HG03558 (cell line): ENCODE measurements at regions not wholly inside any gene's neighbourhood (a gene's known extent, or its start where the extent isn't known, plus 50 kb on each side); places are given as distances from the start of the nearest gene placed in this dataset.

ENCODE experiments used
- ATAC-seq: cut with Tn5 transposase; IDR thresholded peaks from one replicate; pipeline ENCODE4 v1.9.1; 2021; ENCODE audit warnings: moderate number of reproducible peaks; ENCODE audit not compliant: unreplicated experiment; ENCODE audit errors: extremely low read depth

DNA sequence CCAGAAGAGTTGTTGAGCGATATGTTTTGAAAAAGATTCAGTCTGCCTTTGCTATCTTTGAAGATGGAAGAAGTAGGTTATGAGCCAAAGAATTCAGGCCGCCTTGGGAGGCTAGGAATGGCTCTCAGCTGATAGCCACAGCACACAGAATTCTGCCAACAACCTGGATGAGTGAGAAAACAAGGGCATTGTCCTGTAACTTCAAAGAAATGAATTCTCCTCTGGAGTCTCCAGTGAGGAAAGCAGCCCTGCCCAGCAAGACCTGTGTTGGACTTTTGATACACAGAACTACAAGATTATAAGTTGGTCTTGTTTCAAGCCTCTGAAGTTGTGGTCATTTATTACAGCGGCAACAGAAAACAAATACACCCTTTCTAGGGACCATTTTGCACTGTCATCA, 509.9 kb upstream of the ZNF608 start:
- no peak for ATAC-seq

DNA sequence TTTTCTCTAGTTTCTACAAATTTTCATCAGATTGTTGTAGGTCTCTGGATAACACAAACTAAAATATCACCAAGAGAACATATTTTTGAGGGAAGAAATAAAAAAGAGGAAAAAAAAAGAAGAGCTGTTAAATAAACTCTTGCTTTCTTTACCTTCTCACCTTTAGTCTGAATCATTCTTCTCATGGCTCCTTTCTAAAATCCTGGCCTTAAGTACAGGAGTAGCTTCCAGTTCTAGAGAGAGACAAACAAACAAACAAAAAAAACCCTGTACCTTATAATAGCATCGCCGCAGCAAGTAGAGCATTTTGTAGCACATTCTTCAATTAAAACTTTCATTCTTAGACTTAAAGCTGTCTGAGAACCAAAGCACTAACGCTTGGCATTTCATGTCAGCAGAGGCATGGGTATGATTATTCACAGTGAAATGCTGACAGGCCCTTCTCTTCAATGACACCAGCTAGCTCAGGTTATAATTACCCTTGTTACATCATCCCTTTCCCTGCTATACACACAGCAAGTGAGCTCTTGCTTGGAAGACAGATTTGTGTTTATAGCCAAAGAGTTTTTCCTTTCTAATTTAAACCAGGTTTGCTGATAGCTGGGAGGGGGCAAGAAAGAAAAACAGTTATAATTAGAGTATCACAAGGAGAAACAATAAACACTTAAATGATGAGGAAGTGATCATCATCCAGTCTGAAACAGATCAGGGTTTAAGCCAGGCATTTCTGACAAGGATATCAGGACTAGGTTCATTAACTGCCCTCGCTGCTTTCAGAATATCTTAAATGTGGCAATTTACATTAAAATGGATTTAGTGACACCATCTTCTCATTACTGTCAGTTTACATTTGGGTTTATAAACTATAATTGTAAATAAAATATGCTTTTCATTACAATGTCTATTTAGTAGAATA, 510.9 kb upstream of the ZNF608 start:
- no peak for ATAC-seq

DNA sequence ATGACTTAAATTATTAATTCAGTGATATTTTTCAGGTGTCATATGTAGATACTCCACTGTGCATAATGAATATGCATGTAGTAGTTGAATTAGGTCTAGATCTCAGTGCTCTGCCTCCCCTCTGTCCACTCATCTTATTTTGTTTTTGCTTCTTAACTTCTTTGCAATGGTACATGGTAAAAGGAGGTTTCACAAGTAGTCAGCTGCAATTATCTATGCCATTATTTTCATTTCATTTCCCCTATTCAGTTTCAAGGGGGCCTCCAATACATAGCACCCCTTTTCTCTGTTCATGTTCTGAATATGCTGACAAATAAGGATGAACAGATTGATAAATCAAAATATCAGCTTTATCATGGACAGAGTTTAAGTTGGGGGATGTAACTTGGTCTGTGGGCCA, 511.6 kb upstream of the ZNF608 start:
- ATAC-seq = no peak

DNA sequence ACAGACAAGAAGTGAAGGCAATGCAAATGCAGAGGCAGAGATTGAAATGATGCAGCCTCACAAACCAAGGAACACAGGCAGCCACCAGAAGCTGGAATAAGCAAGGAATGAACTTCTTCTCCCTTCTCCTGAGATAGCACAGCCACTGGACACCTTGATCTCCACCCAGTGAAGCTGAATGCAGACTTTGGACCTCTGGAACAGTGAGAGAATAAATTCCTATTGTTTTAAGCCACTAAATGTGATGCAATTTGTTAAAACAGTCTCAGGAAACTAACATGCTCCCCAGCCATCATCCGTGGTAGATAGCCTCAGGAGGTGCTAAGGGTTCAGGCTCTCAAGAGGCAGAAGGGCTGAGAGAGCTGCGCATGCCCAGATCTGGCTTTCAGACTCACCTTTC, 512.2 kb upstream of the ZNF608 start:
- no peak for ATAC-seq

DNA sequence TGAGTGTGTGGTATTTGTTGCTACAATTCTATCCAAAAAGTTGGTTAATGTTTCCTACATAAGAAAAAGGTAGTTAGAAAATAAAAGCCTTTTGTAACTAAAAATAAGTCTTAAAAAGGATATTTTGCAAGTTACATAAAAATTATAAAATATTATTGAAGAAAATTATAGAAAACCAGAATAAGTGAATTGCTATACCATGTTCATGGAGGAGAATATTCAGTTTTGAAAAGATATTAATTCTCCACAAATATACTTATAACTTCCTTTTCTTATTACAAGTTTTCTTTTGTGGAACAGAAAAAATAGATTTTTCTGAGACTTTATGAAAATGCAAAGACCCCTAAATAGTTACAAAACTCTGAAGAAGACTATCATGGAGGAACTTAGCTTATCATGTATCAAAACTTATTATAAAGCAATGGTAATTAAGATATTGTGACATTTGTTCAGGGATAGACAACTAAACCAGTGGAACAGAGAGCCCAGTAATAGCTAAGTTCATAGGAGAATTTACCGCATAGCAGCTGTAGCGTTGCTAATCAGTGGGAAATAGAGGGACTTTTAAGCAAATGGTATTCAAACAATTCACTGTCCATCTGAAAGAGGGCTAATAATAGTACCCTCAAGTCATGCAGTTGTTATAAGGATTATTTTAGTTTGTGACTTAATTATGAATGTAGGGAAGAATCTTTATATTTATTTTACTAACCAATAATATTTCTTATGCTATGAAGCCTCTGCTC, 515.2 kb upstream of the ZNF608 start:
- no peak for ATAC-seq

DNA sequence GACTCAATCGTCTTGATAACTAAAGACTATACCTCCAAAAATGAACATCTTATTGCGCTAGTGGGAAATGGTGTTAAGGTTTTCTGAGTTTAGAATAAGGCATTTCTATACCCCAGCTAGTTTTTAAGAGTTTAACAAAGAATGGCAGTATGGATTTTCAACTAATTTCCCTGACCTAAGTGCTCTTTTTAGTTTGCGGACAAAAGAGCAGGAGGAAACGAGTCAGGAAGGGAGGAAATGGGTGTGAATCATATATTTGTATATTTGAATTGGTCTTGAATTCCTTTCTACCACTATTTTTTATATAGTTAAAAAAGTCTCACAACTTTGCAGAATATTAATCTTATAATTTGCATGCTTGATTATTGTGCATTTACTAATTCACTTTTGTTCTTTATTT, 516.3 kb upstream of the ZNF608 start:
- ATAC-seq = no peak

DNA sequence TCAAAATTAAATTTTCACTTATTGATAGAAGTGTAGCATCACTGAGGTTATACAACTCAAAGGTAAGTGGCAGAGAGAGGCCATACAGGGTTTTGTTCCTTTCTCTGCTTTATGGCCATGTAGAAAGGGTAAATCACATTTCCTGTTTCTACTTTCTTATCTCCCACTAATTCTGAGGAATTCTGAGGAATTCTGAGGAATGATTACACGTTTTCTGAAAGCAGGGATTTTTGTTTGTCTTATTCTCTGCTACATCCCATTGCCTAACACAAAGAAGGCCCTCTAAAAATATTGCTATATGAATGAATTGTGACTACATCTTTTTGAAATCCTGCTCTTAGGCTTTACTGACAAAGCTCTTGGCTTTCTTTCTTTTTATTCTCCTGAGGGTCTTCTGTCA, 516.9 kb upstream of the ZNF608 start:
- ATAC-seq = no peak

DNA sequence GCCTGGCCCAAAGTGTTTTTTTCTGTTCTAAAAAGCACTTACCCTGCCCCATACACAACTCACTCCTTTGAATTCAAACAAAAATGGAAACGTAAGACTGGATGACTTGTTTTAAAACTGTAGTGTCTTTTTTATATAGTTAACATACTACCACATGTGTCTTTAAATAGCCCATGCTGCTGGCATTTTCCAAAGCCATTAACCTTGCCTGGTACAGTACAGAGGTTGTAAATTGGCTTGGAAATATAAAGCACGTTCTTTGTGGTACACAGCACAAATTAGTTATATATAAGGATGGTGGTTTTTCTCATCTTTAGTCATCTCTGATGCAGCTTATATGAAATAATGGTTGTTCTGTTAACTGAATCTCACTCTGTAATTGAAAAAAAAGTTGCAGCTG, 519.7 kb upstream of the ZNF608 start:
- no peak for ATAC-seq

DNA sequence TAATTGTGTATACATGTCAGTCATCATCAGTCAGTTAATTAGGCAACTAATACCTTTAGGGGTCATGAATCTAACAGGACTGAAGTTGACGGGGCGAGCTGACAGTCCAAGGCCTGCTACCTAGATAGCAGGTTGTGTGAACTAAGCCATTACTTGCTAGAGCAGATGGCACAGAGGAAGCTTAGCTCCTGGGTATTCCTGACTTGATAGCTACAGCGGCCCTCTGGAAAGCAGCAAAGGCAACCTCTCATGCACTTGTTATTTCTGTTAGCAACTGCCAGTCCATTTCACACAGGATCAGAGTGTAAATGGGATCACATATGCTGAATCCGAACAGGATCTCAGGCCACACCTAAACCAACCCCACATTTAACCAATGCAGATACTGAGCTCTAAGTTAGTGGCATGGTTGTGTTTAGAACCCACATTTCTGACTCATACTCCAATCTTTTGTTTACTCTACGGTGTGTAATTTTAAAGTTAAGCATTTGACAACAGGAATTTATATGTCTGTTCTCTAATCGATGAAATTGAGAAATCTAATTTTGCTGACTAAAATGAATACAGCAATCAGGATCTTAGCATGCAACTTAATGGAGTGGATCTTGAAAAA, 521.3 kb upstream of the ZNF608 start:
- no peak for ATAC-seq

DNA sequence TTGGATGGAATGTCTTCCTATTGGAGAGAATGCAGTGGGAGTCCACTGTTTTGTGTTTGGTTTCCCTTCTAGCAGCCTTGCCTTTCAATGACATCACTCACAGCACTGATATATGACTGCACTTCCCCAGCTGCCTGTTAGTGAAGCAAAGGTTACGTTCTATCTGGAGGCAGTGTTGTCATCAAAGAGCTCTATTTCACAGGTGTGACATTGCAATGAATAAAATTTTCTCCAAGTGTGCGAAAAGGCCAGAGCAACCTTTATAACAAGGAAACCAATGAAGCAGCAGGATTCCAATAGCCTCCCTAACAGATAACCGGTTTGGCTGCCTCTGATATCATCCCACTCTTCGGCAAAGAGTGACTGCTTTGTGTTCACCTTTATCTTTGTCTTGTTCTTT, 523.5 kb upstream of the ZNF608 start:
- no peak for ATAC-seq

DNA sequence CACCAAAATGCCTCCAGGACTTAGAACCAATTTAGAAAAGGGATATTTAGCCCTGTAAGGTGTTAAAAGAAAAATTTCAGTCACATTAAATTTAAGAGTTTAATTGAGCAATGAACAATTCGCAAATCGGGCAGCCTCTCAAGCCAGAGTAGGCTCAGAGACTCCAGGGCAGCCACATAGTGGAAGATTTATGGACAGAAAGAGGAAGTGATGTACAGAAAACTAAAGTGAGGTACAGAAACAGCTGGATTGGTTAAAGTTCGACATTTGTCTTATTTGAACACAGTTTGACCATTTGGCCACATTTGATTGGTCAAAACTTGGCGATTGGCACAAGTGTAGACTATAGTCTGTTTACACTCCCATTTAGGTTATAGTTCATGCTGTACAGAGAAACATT, 525.9 kb upstream of the ZNF608 start:
- no peak for ATAC-seq

DNA sequence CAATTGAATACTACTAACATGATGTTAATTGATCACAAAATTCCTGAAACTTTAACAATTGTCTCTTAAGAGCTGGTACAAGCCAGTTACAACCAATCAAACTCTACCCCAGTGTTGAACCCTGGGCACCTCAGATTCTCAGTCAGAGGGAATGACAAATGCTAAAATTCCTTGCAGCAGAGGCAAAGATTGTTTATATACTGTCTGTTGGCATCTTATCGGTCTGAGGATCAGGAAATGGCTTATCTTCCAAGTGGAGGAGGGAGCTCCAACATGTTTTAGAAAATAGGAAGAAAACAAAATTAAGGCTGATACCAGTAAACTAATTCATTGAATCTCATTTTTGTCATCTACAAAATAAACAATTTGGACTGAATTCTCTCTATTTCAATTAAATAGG, 527.8 kb upstream of the ZNF608 start:
- ATAC-seq = no peak

DNA sequence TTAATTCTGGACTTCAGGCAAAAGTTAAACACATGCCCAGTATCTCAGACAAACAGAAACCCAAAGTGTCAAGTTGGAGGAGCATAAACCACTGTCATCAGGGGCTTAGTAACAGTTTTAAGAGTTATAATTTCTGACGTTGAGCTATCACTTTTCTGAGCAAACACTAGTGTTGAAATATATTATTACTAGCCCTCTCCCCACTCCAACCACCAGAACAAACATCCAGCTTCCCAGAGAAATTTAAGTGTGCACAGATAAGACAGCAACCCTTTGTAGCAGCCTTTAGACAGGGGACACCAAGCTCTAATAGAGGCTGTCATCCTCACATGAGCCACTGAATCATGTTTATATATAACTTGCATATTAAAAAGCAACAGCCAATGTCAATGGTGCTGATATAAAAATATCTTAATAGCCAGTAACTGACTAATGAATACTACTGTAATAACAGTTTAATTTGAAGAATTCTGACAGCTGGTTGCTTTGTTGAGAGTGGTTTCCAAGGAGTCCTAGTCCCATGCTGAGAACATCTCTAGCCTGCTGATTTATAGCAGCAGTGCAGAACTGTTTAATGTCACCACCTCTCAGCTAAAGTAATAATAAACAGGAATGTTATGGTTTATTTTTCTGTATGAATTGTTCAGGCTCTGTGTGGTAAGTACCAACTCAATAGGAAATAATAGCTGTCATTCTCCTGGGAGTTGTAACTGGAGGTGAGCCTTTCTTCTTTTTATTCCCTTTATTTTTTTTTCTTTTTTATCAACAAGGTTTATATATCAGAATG, 528.7 kb upstream of the ZNF608 start:
- ATAC-seq = no peak

DNA sequence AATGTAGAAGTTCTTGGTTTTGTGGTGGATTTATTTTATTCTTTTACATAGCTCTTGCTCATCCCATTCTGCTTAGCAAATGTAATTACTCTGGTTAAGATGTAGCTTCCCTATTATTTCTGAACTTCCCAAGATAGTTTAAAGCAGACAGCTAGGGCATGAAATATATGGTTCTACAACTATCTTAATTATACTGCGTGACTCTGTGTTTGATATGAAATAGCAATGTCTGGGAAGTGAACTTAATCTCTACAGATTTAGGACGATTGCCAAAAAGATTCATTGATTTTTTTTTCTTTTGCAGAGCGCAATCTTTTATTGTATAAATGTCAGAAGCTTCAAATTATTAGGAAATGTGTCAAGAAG, 529.3 kb upstream of the ZNF608 start:
- no peak for ATAC-seq

DNA sequence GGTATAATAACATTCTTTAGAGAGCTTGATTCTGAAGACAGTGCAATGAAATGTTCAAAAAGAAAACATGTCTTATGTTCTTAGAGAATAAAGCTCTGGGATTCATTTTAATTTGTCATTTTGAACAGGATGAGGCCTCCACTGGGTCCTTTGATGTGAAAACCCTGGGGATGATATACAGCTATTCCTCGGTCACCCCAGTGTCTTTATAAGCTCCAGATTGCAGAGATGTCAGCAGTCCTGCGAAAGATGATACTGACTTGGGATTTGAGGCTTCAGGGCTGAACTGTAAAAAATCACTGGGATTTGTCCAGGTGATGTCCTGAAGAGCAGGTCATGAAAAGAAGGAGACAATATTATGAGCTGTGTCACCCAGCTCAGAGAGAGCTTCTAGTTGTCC, 529.7 kb upstream of the ZNF608 start:
- no peak for ATAC-seq

DNA sequence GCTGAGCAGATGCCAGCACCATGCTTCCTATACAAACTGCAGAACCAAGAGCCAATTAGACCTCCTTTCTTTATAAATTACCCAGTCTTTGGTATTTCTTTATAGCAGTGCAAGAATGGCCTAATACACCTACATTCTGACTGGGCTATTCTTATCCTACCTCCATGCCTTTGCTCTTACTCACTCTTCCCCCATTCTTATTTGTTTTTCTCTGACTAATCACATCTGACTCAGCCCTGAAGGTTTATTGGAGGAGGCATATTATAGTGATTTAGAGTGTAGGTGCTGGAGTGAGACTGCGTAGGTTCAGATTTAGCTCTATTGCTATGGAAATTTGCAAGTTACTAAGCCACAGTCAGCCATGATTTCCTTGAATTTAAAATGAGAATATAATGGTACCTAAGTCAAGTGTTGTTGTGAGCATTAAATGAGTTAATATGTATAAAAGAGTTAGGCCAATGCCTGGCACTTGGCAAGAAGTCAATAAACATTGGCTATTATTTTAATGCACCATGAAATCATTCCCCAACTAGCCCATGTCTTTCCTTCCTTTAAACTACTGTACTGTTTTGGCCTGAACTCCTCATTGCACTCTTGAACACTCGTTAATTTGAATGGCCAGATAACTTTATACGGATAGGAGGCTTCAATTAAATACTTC, 531.2 kb upstream of the ZNF608 start:
- ATAC-seq = no peak

DNA sequence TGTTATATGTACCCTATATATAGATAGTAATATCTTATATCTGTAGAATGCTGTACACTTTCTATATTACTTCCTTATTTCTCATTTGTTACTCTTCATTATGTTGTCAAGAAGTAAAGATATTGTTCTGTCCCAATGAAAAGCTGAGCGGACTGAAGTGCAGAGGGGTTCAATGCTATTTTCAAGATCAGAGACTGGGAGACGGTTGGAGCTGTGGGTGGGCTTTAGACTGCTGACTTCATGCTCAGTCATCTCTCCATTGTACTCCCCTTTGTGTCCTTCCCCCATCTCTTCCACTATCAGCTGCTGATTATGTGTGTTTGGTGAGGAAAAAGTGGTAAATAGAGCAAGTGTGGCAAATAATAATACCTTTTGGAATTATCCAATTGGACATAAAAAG, 532.3 kb upstream of the ZNF608 start:
- ATAC-seq = no peak

DNA sequence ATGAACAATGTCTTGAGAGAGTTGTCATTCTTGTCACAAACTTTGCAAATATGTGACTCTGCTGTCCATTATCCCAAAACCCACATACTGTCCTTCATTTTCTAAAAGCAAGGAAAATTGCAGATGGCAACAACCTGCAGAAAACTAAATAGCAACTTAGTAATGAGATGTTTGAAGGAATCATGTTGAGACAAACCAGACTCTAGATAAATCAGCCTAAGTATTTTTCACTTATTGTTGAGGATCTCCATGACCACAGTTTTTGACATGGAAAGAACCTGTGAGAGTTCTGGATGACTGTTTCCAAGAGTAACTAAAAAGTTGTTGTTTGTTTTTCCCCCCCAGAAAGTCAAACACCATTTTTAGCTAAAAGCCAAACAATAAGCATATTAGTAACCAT, 535.2 kb upstream of the ZNF608 start:
- no peak for ATAC-seq

DNA sequence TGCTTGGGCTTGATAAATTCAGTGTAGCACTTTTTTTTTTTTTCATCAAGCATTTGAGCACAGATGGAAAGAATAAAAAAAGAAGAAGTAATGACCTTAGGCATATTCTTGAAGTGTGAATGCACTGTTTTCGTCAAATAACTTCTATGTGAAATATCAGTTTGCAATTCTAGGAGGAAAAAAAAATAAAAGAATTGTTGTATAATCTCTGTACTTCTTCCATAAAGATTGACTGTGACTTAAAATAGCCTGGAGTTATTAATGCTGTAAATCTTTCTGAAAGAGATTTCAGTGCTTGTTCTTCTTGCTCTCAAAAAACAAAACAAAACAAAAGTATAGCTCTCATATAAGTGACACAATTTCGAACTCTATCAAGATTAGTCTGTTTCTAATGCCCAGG, 536.9 kb upstream of the ZNF608 start:
- ATAC-seq = no peak

DNA sequence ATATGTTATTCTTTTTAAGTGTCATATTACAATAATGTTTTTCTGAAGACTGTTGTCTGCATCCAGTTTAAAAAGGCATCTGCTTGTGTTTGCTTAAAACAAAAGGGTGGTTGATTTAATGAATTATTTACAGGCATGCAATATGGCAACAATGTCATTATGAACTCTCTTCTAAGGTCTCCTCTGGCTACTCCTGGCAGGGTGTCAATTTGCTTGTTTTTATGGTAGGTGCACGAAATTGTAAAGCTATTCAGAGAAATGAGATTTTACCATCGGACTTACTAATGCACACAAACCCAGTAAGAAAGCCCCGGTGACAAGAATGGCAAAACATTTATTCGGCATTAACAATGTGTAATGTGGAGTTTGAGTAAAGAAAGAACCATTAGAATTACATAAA, 539.8 kb upstream of the ZNF608 start:
- no peak for ATAC-seq
